H1 (cell line): ENCODE measurements at regions not wholly inside any gene's neighbourhood (a gene's known extent, or its start where the extent isn't known, plus 50 kb on each side); places are given as distances from the start of the nearest gene placed in this dataset.

Source experiments
- CBX5 ChIP-seq: fragments of 300-800, 300-1000 bp; sonication (generic); IDR thresholded peaks from 2 replicates; pipeline ENCODE4 v1.7.1; 2016; ENCODE audit warnings: antibody characterized with exemption, low read length, low read depth
- MAFK ChIP-seq: IDR thresholded peaks from 2 replicates; pipeline ENCODE4 v1.6.1; 2012; ENCODE audit warnings: low read depth, mild to moderate bottlenecking, improper control_type of control experiment, low read length
- POLR2A ChIP-seq, 2 experiments: IDR thresholded peaks; 1 replicate in 1 of 2; 2 replicates in 1 of 2; pipeline ENCODE4 v1.6.1; 2011; ENCODE audit warnings: low read depth in 2 of 2, low read length in 2 of 2, mild to moderate bottlenecking in 2 of 2; ENCODE audit errors: control extremely low read depth in 1 of 2
- RFX5 ChIP-seq: IDR thresholded peaks from 2 replicates; pipeline ENCODE4 v1.6.1; 2011; ENCODE audit warnings: low read depth, low read length, improper control_type of control experiment, borderline replicate concordance
- RXRA ChIP-seq: IDR thresholded peaks from 2 replicates; pipeline ENCODE4 v1.6.1; 2011; ENCODE audit warnings: low read depth, mild to moderate bottlenecking, low read length, moderate library complexity; ENCODE audit not compliant: insufficient read depth
- YY1 ChIP-seq: IDR thresholded peaks from 2 replicates; pipeline ENCODE4 v1.6.1; 2011; ENCODE audit warnings: low read depth, mild to moderate bottlenecking, low read length
- TF ChIP-seq, protein P1 (sequence below), 3 experiments: IDR thresholded peaks; 1 replicate in 2 of 3; 2 replicates in 1 of 3; pipeline versions ENCODE4 v1.5.1 to v1.6.1; 2011; ENCODE audit warnings: low read length in 3 of 3, mild to moderate bottlenecking in 3 of 3, inconsistent platforms in 2 of 3, low read depth in 1 of 3, moderate library complexity in 1 of 3; ENCODE audit not compliant: insufficient read depth in 1 of 3; ENCODE audit errors: control extremely low read depth in 1 of 3

GRCh38 chr20:1711826-1712601, 54.4 kb upstream of the SIRPG start:
- TF ChIP-seq, protein P1, sequence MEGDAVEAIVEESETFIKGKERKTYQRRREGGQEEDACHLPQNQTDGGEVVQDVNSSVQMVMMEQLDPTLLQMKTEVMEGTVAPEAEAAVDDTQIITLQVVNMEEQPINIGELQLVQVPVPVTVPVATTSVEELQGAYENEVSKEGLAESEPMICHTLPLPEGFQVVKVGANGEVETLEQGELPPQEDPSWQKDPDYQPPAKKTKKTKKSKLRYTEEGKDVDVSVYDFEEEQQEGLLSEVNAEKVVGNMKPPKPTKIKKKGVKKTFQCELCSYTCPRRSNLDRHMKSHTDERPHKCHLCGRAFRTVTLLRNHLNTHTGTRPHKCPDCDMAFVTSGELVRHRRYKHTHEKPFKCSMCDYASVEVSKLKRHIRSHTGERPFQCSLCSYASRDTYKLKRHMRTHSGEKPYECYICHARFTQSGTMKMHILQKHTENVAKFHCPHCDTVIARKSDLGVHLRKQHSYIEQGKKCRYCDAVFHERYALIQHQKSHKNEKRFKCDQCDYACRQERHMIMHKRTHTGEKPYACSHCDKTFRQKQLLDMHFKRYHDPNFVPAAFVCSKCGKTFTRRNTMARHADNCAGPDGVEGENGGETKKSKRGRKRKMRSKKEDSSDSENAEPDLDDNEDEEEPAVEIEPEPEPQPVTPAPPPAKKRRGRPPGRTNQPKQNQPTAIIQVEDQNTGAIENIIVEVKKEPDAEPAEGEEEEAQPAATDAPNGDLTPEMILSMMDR (IDR thresholded peaks at IDR 0.05; ENCODE audit: control extremely low read depth in 1 of 3, insufficient read depth in 1 of 3, low read depth in 1 of 3, low read length in 3 of 3), result no peak
- TF ChIP-seq POLR2A (IDR thresholded peaks at IDR 0.05; ENCODE audit: control extremely low read depth in 1 of 2, low read depth in 2 of 2, low read length in 2 of 2) (no peak), MAFK (no peak), RFX5 (no peak), CBX5 (no peak), RXRA (no peak), YY1 (no peak)
